GF-D8 (cell line): ENCODE measurements at regions not wholly inside any gene's neighbourhood (a gene's known extent, or its start where the extent isn't known, plus 50 kb on each side); places are given as distances from the start of the nearest gene placed in this dataset.

Experiments
- DNase-seq: peaks from one replicate; lab custom pipeline; 2025; lab: John Stamatoyannopoulos, UW

GRCh38 chr14:89015016-89015415 is 190.6 kb downstream of the TTC8 start:
- DNase-seq = no peak

GRCh38 chr14:89017417-89017816 is 193.0 kb downstream of the TTC8 start:
- no peak for DNase-seq

DNA sequence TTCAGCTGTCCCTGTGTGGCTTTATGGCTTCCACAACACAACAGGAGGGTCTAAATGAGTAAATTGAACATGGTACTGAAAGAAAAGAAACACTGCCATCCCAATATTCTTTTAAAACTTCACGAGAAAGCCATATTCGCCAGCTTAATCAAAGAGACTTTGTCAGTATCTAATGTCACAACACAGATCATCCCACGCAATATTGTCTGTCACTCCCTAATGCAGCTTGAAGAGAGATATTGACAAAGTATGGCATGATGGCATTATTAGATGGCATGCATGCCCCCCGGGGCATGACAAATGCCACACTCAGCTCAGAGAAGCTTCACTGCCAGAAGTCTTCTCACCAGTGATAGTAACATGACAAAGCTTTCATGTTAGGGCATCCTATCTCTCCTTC is 197.8 kb downstream of the TTC8 start:
- DNase-seq = no peak

DNA sequence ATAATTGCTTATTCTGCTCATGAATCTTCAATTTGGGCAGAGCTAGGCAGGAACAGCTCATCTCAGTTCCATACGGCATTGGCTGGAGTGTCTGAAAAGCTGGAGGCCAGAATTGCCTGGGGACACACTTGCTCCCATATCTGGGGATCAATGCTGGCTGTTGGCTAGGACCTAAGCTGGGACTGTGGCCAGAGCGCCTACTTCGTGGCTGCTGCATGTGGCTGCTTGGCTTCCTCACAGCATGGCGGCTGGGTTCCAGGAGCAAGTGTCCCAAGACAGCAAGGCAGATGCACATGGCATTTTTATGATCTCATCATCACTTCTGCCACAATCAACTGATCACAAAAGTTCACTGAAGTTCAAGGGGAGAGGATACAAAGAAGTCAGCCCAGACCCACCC is 200.2 kb downstream of the TTC8 start:
- no peak for DNase-seq

DNA sequence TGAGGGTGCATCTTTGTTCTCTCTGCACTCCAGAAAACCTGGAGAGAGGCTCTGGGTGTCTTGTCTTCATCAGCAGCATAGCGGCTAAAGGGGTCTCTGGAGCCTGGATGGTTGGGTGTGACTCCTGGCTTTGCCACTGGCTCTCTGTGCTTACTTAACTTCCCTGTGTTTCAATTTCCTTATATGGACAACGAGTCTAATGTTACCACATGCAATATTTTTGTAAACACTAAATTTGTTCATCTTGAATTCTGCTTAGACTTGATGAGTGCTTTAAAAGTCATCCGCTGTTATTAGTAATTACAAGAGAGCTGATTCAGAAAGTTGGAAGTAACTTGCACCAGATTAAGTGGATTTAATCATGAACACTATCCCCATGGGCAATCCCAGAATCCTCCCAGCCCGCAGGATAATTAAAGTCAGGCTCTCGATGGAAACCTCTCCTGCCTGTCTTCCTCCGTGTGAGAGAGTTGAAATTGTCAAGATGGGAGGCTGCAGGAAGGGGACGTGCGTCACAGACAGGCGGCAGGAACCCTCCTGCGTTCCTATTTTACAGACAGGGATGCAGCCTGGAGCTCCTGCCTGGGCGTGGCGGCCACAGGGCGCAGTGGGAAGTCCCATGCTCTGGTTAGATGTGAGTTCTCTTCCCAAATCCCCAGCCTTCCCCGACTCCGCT is 201.2 kb downstream of the TTC8 start:
- DNase-seq = no peak

- no peak for DNase-seq
Observed at GRCh38 chr14:89027097-89027740, 202.8 kb downstream of the TTC8 start.

- DNase-seq = no peak
Observed at GRCh38 chr14:89028462-89029134, 204.1 kb downstream of the TTC8 start.

DNA sequence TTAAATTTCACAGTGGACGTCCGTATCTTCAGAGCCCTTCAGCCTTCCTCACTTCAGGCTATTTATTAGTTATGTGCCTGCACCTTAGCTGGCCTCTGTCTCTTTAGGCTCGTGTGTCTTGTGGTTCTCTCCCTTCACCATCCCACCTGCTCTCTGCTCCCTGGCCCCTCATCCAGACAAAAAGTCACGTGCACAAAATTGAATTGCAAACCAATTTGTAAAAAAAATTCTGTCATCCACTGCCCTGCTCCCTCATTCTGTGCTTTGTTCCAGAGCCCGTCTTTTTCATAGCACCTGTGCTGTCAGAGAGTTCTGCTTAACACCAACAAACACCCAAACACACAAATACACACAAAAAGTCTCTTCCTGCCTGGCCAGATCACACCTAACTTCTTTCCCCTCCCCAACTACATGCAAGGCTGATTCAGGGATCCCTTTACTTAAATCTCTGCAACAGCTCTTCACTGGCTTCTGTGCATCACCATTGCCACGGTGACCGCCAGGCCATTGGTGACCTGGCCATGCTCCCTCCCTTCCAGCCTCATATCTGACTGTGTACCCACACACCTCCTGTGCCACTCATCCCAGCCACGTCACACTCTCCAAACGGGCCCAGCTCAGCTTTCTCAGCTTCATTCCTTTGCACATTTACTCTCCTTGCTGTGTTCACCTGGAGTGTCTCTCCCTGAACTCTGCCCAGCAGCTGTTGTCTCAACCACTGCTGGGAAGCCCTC is 205.7 kb downstream of the TTC8 start:
- no peak for DNase-seq

- DNase-seq = no peak
Observed at GRCh38 chr14:89030921-89031320, 206.5 kb downstream of the TTC8 start.

GRCh38 chr14:89032086-89032649 is 207.7 kb downstream of the TTC8 start:
- DNase-seq = no peak

DNA sequence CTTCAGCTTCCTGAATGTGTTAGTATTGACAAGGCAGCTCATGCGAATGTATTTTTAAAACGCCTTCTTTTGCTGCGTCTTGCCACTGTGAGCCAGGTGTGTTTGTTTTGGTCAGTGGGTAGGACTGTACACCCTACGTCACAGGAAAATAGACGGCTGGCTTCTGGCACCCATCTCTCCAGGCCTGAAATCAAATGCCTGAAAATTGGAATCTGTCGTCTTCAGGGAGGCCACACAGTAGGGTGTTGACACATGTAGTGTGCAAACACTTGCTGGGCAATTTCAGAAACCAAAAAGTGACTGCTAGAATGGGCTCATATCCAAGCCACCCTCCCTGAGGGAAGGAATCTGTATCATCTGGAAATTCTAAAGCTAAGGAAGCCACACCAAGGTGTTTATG is 209.3 kb downstream of the TTC8 start:
- DNase-seq = no peak

DNA sequence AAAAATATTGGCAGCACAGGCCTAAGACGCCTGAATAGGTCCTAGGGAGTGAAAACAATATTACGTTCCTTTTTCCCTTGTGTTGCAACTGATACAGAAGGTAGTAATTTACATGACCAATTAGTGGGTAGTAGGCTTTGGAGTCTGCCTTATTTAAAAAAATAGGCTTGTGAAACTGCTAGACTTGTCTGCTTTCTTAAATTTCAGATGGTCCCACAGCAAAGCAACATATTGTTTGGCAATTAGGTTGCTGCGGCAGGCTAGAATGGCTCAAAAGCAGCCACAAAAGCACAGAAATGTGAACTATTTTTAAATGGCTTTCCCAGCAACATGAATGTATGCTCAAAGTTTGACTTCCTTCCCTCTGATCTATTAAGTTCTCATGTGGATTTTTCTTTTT is 211.9 kb downstream of the TTC8 start:
- no peak for DNase-seq

DNA sequence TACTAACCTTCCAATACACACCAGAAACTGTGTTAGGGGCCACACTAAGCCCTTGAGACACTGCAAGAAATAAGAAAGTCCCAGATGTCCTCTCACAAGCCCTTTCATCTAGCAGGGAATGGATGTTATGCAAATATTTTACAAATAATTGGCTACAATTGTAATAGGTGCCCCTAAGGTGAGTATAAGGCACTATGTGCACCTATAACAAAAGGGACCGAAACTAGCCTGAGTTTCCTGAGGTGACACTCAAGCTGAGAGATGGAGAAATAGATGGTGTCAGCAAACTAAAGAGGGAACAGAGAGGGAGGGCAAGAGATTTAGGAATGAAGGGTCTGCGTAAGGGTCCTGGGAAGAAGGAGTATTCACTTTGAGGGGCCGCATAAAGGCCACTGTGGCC is 212.6 kb downstream of the TTC8 start:
- no peak for DNase-seq

GRCh38 chr14:89040080-89040459 is 215.6 kb downstream of the TTC8 start:
- no peak for DNase-seq

GRCh38 chr14:89040460-89041256 is 216.2 kb downstream of the TTC8 start:
- DNase-seq = no peak

- no peak for DNase-seq
Observed at GRCh38 chr14:89041257-89041582, 216.8 kb downstream of the TTC8 start.

- DNase-seq = no peak
Observed at GRCh38 chr14:89042021-89042420, 217.6 kb downstream of the TTC8 start.

GRCh38 chr14:89053303-89053702 is 228.9 kb downstream of the TTC8 start:
- no peak for DNase-seq

DNA sequence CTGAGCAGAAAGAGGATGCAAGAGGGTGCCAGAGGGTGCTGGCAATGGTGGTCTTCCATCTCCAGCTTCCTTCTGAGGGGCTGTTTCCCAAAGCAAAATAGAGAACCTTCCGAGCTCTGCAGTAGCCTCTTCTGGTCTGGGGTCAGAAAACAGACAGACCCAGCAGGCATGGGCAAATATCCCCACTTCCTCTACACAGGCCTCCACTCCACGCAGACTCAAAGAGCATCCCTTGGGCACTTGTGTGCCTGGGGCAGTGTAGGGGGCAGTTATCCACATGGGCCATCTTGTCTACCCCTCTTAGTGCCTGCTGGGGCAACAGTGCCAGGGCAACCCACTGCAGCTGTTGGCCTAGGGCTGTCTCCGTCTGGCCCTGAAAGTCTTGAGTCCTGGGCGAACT is 231.9 kb downstream of the TTC8 start:
- DNase-seq = no peak

DNA sequence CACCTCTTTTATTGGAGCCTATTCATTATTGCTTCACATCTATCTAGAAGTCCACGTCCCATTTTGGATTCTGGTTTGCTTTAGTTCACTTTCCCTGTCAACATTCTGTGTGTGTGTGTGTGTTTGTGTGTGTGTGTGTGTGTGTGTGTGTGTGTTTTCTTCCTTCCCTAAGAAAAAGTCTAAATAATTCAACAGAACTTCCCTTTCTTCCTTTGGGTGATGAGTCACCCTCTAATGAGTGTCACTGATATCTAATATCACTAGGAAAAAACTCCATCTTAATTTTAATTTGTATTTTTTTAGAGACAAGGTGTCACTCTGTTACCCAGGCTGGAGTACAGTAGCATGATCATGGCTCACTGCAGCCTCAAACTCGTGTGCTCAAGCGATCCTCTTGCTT is 234.2 kb downstream of the TTC8 start:
- DNase-seq = no peak

DNA sequence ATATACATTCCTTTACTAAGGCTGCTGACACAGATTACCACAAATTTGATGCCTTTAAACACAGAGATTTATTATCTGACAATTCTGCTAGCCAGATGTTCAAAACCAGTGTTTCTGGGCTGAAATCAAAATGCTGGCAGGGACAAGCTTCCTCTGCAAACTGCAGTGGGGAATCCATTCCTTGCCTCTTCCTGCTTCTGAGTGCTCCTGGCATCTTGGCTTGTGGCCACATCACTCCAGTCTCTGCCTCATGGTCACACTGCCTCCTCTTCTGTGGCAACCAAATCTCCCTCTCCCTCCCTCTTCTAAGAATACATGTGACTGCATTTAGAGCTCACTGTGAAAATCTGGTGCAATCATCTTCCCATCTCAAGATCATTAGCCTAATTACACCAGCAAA is 235.7 kb downstream of the TTC8 start:
- DNase-seq = no peak

DNA sequence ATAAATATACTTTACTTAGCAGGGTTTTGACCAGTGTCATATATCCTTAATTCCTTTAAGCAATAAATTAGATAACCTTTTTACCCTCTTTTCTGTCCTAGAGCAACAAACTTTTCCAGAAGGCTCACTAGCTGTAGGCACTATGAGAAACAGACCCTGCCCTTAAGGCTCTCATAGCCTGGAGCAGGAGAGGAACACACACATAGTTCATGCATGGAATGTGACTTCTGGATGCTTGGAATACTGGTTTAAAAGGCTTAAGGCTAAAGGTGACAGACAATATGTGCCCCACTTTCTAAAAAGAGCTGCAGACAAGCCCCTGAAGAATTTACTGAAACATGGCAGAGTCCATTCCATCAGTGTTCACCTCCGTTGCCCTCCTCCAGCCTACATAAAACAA is 237.2 kb downstream of the TTC8 start:
- DNase-seq = no peak
